H1 (cell line): ENCODE measurements at regions not wholly inside any gene's neighbourhood (a gene's known extent, or its start where the extent isn't known, plus 50 kb on each side); places are given as distances from the start of the nearest gene placed in this dataset.

Source experiments
- CTCF ChIA-PET: fragments of 300-600 bp; sonication (Branson Sonifier 250); formaldehyde crosslinking; loops from one replicate; lab custom pipeline; 2021; ENCODE audit not compliant: partially characterized antibody; lab: Charles Lee
- POLR2A ChIA-PET: fragments of 300-600 bp; sonication (Branson Sonifier 250); formaldehyde crosslinking; loops from one replicate; lab custom pipeline; 2021; ENCODE audit warnings: inconsistent platforms; ENCODE audit not compliant: partially characterized antibody; lab: Charles Lee
- DNase-seq, 2 experiments: peaks; one replicate each; pipeline versions ENCODE4 v3.0.0 to v3.0.0-alpha.2; 2010 to 2022; ENCODE audit warnings: low spot score in 2 of 2, low read depth in 1 of 2, mixed read lengths in 1 of 2
- FAIRE-seq: peaks from 2 replicates; lab custom pipeline; 2011; peaks lifted over from hg19 to GRCh38; lab: Jason Lieb, UNC
- H2AFZ ChIP-seq: 2 replicates; pipeline ENCODE4 v1.8.1; 2012; ENCODE audit warnings: low read length, inconsistent platforms
- H2AK5ac ChIP-seq: 2 replicates; pipeline ENCODE4 v1.6.1; 2013; ENCODE audit warnings: low read depth, low read length
- H2BK120ac ChIP-seq: replicated peaks from 2 replicates; pipeline ENCODE3; 2013; ENCODE audit warnings: low read depth, low read length, inconsistent platforms
- H2BK12ac ChIP-seq: 2 replicates; pipeline ENCODE4 v1.6.1; 2013; ENCODE audit warnings: low read depth, low read length
- H2BK15ac ChIP-seq: 2 replicates; pipeline ENCODE4 v1.6.1; 2013; ENCODE audit warnings: low read length
- H2BK20ac ChIP-seq: 2 replicates; pipeline ENCODE4 v1.6.1; 2013; ENCODE audit warnings: low read length
- H2BK5ac ChIP-seq: 2 replicates; pipeline ENCODE4 v1.6.1; 2013; ENCODE audit warnings: low read depth, low read length
- H3K14ac ChIP-seq: 2 replicates; pipeline ENCODE4 v1.6.1; 2013; ENCODE audit warnings: inconsistent platforms; ENCODE audit not compliant: insufficient read length
- H3K18ac ChIP-seq: 2 replicates; pipeline ENCODE4 v1.6.1; 2013; ENCODE audit warnings: low read length; ENCODE audit errors: extremely low read depth
- H3K23ac ChIP-seq: 2 replicates; pipeline ENCODE4 v1.6.1; 2013; ENCODE audit warnings: inconsistent platforms; ENCODE audit not compliant: insufficient read length
- H3K23me2 ChIP-seq: 2 replicates; pipeline ENCODE4 v1.6.1; 2013; ENCODE audit warnings: low read depth, low read length
- H3K27ac ChIP-seq: 2 replicates; pipeline ENCODE4 v1.6.1; 2011; ENCODE audit warnings: low read depth, low read length, inconsistent platforms
- H3K27me3 ChIP-seq, 4 experiments: replicated peaks in 1 of 4; 1 replicate in 1 of 4; 2 replicates in 3 of 4; pipeline versions ENCODE4 v1.6.1 to v1.8.1; 2011 to 2013; ENCODE audit warnings: low read length in 3 of 4, mild to moderate bottlenecking in 3 of 4, inconsistent platforms in 2 of 4, mixed read lengths in 2 of 4, moderate library complexity in 1 of 4; ENCODE audit not compliant: control insufficient read depth in 3 of 4, insufficient read depth in 3 of 4; ENCODE audit errors: extremely low read depth in 1 of 4
- H3K36me3 ChIP-seq, 4 experiments: 2 replicates each; pipeline versions ENCODE4 v1.6.1 to v1.8.1; 2011 to 2013; ENCODE audit warnings: mild to moderate bottlenecking in 4 of 4, low read length in 3 of 4, moderate library complexity in 2 of 4, control low read depth in 1 of 4, inconsistent platforms in 1 of 4; ENCODE audit not compliant: insufficient read depth in 4 of 4, control insufficient read depth in 2 of 4
- H3K4ac ChIP-seq: replicated peaks from 2 replicates; pipeline ENCODE3; 2013; ENCODE audit warnings: low read length, low read depth, mixed read lengths, inconsistent platforms; ENCODE audit not compliant: insufficient read length
- H3K4me1 ChIP-seq, 4 experiments: replicated peaks in 1 of 4; 1 replicate in 1 of 4; 2 replicates in 3 of 4; pipeline versions ENCODE4 v1.6.1 to v1.8.1; 2011 to 2013; ENCODE audit warnings: low read length in 3 of 4, inconsistent platforms in 2 of 4, mixed read lengths in 1 of 4; ENCODE audit not compliant: insufficient read depth in 4 of 4, control insufficient read depth in 3 of 4
- H3K4me2 ChIP-seq, 2 experiments: 2 replicates each; pipeline versions ENCODE4 v1.6.1 to v1.8.1; 2011 to 2013; ENCODE audit warnings: low read depth in 2 of 2, low read length in 2 of 2, control low read depth in 1 of 2, inconsistent platforms in 1 of 2, mild to moderate bottlenecking in 1 of 2; ENCODE audit not compliant: insufficient read depth in 1 of 2
- H3K4me3 ChIP-seq, 4 experiments: fragments of 200-600, 300-600 bp in 1 of 4; sonication (generic), shearing (Covaris generic), sonication (Bioruptor Twin) in 1 of 4; 2 replicates each; pipeline versions ENCODE4 v1.5.1 to v1.8.1; 2011 to 2016; ENCODE audit warnings: low read length in 4 of 4, low read depth in 3 of 4, control low read depth in 2 of 4, inconsistent platforms in 2 of 4, mild to moderate bottlenecking in 2 of 4, mixed read lengths in 1 of 4, moderate library complexity in 1 of 4; ENCODE audit not compliant: insufficient read depth in 2 of 4; ENCODE audit errors: extremely low read depth in 1 of 4
- H3K56ac ChIP-seq: replicated peaks from 2 replicates; pipeline ENCODE3; 2013; ENCODE audit warnings: low read depth, mild to moderate bottlenecking, mixed read lengths, low read length, inconsistent platforms; ENCODE audit not compliant: insufficient read length
- H3K79me1 ChIP-seq: 2 replicates; pipeline ENCODE4 v1.6.1; 2013; ENCODE audit warnings: low read depth, low read length, control low read depth
- H3K79me2 ChIP-seq, 2 experiments: 2 replicates each; pipeline versions ENCODE4 v1.6.1 to v1.8.1; 2012 to 2013; ENCODE audit warnings: low read length in 2 of 2, mild to moderate bottlenecking in 2 of 2, inconsistent platforms in 1 of 2; ENCODE audit not compliant: insufficient read depth in 2 of 2, control insufficient read depth in 1 of 2
- H3K9ac ChIP-seq, 4 experiments: replicated peaks in 1 of 4; 1 replicate in 1 of 4; 2 replicates in 3 of 4; pipeline versions ENCODE4 v1.6.1 to v1.8.1; 2011 to 2013; ENCODE audit warnings: low read depth in 3 of 4, low read length in 3 of 4, control low read depth in 2 of 4, mild to moderate bottlenecking in 2 of 4, moderate library complexity in 2 of 4, inconsistent platforms in 1 of 4; ENCODE audit errors: extremely low read depth in 1 of 4
- H3K9me3 ChIP-seq, 2 experiments: 2 replicates each; pipeline versions ENCODE4 v1.6.1 to v1.8.1; 2012 to 2013; ENCODE audit warnings: mild to moderate bottlenecking in 2 of 2, moderate library complexity in 2 of 2, control low read depth in 1 of 2, inconsistent platforms in 1 of 2, low read depth in 1 of 2, low read length in 1 of 2, mixed read lengths in 1 of 2; ENCODE audit not compliant: insufficient read depth in 2 of 2
- H4K20me1 ChIP-seq, 2 experiments: replicated peaks in 1 of 2; 2 replicates each; pipeline versions ENCODE3 to v1.8.1; 2011 to 2013; ENCODE audit warnings: inconsistent platforms in 2 of 2, low read length in 2 of 2, mild to moderate bottlenecking in 1 of 2; ENCODE audit not compliant: insufficient read depth in 2 of 2, control insufficient read depth in 1 of 2
- H4K5ac ChIP-seq: 2 replicates; pipeline ENCODE4 v1.6.1; 2013; ENCODE audit warnings: low read length, low read depth, mixed read lengths, inconsistent platforms; ENCODE audit not compliant: insufficient read length
- H4K8ac ChIP-seq: 2 replicates; pipeline ENCODE4 v1.8.0; 2013; ENCODE audit warnings: mild to moderate bottlenecking, moderate library complexity, low read length, inconsistent platforms; ENCODE audit not compliant: insufficient read depth; ENCODE audit errors: extremely low read depth
- H4K91ac ChIP-seq: replicated peaks from 2 replicates; pipeline ENCODE3; 2013; ENCODE audit warnings: low read length, mixed read lengths, inconsistent platforms; ENCODE audit not compliant: insufficient read length
- KDM4A ChIP-seq: IDR thresholded peaks from one replicate; pipeline ENCODE4 v1.7.1; 2012; ENCODE audit warnings: low read depth, mild to moderate bottlenecking, moderate library complexity, low read length, inconsistent platforms; ENCODE audit not compliant: severe bottlenecking
- RNF2 ChIP-seq: fragments of 200-900, 300-1000 bp; sonication (generic); IDR thresholded peaks from 2 replicates; pipeline ENCODE4 v1.7.1; 2016; ENCODE audit warnings: borderline replicate concordance, low read depth, mild to moderate bottlenecking, antibody characterized with exemption, low read length; ENCODE audit not compliant: poor library complexity, severe bottlenecking; ENCODE audit errors: missing control alignments
- SP4 ChIP-seq: IDR thresholded peaks from 2 replicates; pipeline ENCODE4 v1.6.1; 2012; ENCODE audit warnings: low read length, inconsistent platforms
- SUZ12 ChIP-seq: fragments of 200-600 bp; sonication (generic); IDR thresholded peaks from 2 replicates; pipeline ENCODE4 v1.6.1; 2012; ENCODE audit warnings: mild to moderate bottlenecking, inconsistent platforms, low read length, moderate library complexity, mixed read lengths
- WGBS, 2 experiments: shearing (Covaris generic) in 1 of 2; methylation state at CpG; one replicate each; pipeline versions ENCODE4 v1.1.6 to v1.1.7; 2013 to 2015; ENCODE audit warnings: low lambda C conversion rate in 2 of 2, mixed read lengths in 2 of 2, inconsistent platforms in 1 of 2, low coverage in 1 of 2, missing lambda C conversion rate in 1 of 2; ENCODE audit not compliant: insufficient replicate concordance in 2 of 2, insufficient coverage in 1 of 2, insufficient read length in 1 of 2; ENCODE audit errors: extremely low coverage in 1 of 2, missing lambda C conversion rate in 1 of 2; 5-methylcytosine and 5-hydroxymethylcytosine counted together

DNA sequence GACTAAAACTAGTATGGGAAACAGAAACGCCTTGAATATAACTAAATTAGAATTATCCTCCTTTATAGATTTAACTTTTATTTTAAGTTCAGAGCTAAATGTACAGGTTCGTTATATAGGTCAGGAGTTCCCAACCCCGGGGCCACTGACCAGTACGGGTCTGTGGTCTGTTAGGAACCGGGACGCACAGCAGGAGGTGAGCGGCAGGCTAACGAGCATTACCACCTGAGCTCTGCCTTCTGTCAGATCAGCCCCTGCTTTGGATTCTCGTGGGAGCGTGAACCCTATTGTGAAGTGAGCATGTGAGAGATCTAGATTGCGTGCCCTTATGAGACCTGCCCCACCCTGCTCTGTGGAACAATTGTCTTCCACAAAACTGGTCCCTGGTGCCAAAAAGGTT is 51.0 kb downstream of the FAT4 start:
- no peak overlapping the region for H3K4ac ChIP-seq
- no peak overlapping the region for H3K18ac ChIP-seq
- no peaks in the 10 kb centered on the region for H3K79me1 ChIP-seq
- no peak overlapping the region for H2AK5ac ChIP-seq
- no peak for TF ChIP-seq RNF2
- TF ChIP-seq SP4 = no peak
- no peak for TF ChIP-seq KDM4A
- TF ChIP-seq SUZ12 = no peak
- TF ChIP-seq, all 59 proteins: peak for 0
- Histone ChIP-seq H4K20me1 (no peaks in the 10 kb centered on the region), H3K56ac (no peak overlapping the region), H3K4me3 (no peak overlapping the region), H3K36me3 (no peaks in the 10 kb centered on the region), H3K4me1 (no peaks in the 10 kb centered on the region), H4K91ac (no peak overlapping the region), H2AFZ (no peak overlapping the region), H4K5ac (no peak overlapping the region), H2BK15ac (no peak overlapping the region), H3K9ac (no peak overlapping the region), H2BK20ac (no peak overlapping the region), H3K79me2 (no peaks in the 10 kb centered on the region), H4K8ac (no peak overlapping the region), H3K9me3 (no peaks in the 10 kb centered on the region), H2BK120ac (no peak overlapping the region), H3K23me2 (no peaks in the 10 kb centered on the region), H2BK5ac (no peak overlapping the region), H3K27ac (no peak overlapping the region), H3K23ac (no peak overlapping the region), H2BK12ac (no peak overlapping the region), H3K14ac (no peak overlapping the region), H3K27me3 (no peaks in the 10 kb centered on the region), H3K4me2 (no peak overlapping the region)
- CTCF ChIA-PET = no interaction called here
- FAIRE-seq (no peak), DNase-seq (no peak)
- WGBS, 2 experiments = 90% methylated on average over 11 of the region's 11 CpGs; no CpG with 5 or more reads in 1 of the 2 experiments
- POLR2A ChIA-PET = no interaction called here
